ENCODE measurements at regions not wholly inside any gene's neighbourhood (a gene's known extent, or its start where the extent isn't known, plus 50 kb on each side); places are given as distances from the start of the nearest gene placed in this dataset.

GRCh38 chr7:94314413-94315410, 80.0 kb upstream of the COL1A2 start:
- peak overlapping the region; percentile 33; the same call in 1 of the 2 replicates for H3K4me2 ChIP-seq (ENCODE audit: low read depth, low read length)
- H4K5ac ChIP-seq (ENCODE audit: low read depth, low read length) = no peak overlapping the region; the same call in 1 of the 2 replicates
- POLR2A ChIA-PET (ENCODE audit: unreplicated experiment) = interaction anchor here (0.6 to 1.6 kb wide), 2 partner anchors 60 to 81 kb away, joined by 3 to 5 read pairs; partner anchors contain the start of gene COL1A2
- peak overlapping the region; percentile 40; the same call in 1 of the 2 replicates for H3K14ac ChIP-seq (replicated peaks; ENCODE audit: low read depth, low read length)
- intact Hi-C loops (cut with micrococcal nuclease) = loop anchor here (2.0 kb wide), 1 partner anchor 16 kb away; no protein-coding TSS in a partner anchor
- H3K23ac ChIP-seq (ENCODE audit: low read depth, low read length) = no peak overlapping the region
- H2AK5ac ChIP-seq (ENCODE audit: low read depth, low read length) = no peak overlapping the region
- in situ Hi-C loops (cut with MboI; ENCODE audit: low sequenced_read_pairs) = no loop called here
- no peaks in the 10 kb centered on the region for H3K9me1 ChIP-seq (ENCODE audit: insufficient read depth, low read length)
- 0 out of 2 replicates have a peak overlapping the region, but pooled peaks have one; percentile 8 for H2BK120ac ChIP-seq (ENCODE audit: low read depth, low read length)
- CTCF ChIA-PET = no interaction called here
- H3K27me3 ChIP-seq (ENCODE audit: control insufficient read depth, insufficient read depth, low read length) = no peaks in the 10 kb centered on the region
- H3K4me1 ChIP-seq (ENCODE audit: control insufficient read depth, insufficient read depth, low read length) = peaks cover 3% of the 10 kb centered on the region
- no peak overlapping the region for H3K4me3 ChIP-seq (ENCODE audit: insufficient read depth, low read depth, low read length)
- no peak overlapping the region for H3K9ac ChIP-seq (ENCODE audit: low read depth, low read length)
- no peaks in the 10 kb centered on the region for H3K79me1 ChIP-seq (ENCODE audit: low read depth in 1 of 2, low read length in 2 of 2)
- BruUV-seq (replicated peaks) = no TSS peak
- H3K56ac ChIP-seq (ENCODE audit: extremely low read depth, insufficient read depth, low read length) = no peak overlapping the region
- DNase-seq (peak; percentile 53), ATAC-seq (ENCODE audit: low read depth) (peak; percentile 37)
- no peaks in the 10 kb centered on the region for H4K20me1 ChIP-seq (ENCODE audit: insufficient read depth, low read length)
- H2BK20ac ChIP-seq (ENCODE audit: low read depth, low read length) = no peak overlapping the region
- WGBS, 2 experiments (ENCODE audit: extremely low coverage in 2 of 2, insufficient read length in 1 of 2) = 100% methylated on average over 1 of the region's 5 CpGs; no CpG with 5 or more reads in 1 of the 2 experiments
- no peak overlapping the region for H2BK15ac ChIP-seq (ENCODE audit: low read depth, low read length)
- H4K91ac ChIP-seq (ENCODE audit: insufficient read depth, low read depth, low read length) = no peak overlapping the region
- peak overlapping the region in 1 of 2 experiments; percentile 30; a peak in 1 of 4 replicates for H4K8ac ChIP-seq (ENCODE audit: low read depth in 2 of 2, low read length in 2 of 2)
- no peak overlapping the region; the same call in 1 of the 2 replicates for H3K18ac ChIP-seq (ENCODE audit: low read depth, low read length)
- H3K9me3 ChIP-seq (ENCODE audit: control insufficient read depth, insufficient read depth, low read length) = no peaks in the 10 kb centered on the region; the same call in 1 of the 2 replicates
- dilution Hi-C loops (cut with HindIII; ENCODE audit: low sequenced_read_pairs, unreplicated experiment) = no loop called here
- H3K36me3 ChIP-seq (ENCODE audit: control insufficient read depth, insufficient read depth, low read length) = no peaks in the 10 kb centered on the region
- peak overlapping the region; percentile 36; the same call in 1 of the 2 replicates for H3K4ac ChIP-seq (ENCODE audit: low read depth, low read length)
- no peak overlapping the region for H2AFZ ChIP-seq (replicated peaks; ENCODE audit: low read length, poor library complexity)
- no peak overlapping the region for H2AK9ac ChIP-seq (replicated peaks; ENCODE audit: low read depth, low read length, poor library complexity)
- no peak overlapping the region for H3K27ac ChIP-seq (ENCODE audit: insufficient read depth, low read length)
- H2BK5ac ChIP-seq (ENCODE audit: low read depth, low read length, poor library complexity, severe bottlenecking) = peak overlapping the region; percentile 31
- TF ChIP-seq BHLHE40 (IDR thresholded peaks at IDR 0.05; ENCODE audit: low read depth, low read length) (no peak), NFE2L2 (IDR thresholded peaks at IDR 0.05; ENCODE audit: low read depth, low read length) (no peak), RAD21 (IDR thresholded peaks at IDR 0.05; ENCODE audit: low read length) (no peak), MAZ (IDR thresholded peaks at IDR 0.05; ENCODE audit: borderline replicate concordance, low read depth, low read length) (no peak), USF2 (IDR thresholded peaks at IDR 0.05; ENCODE audit: low read depth, low read length) (no peak), RCOR1 (IDR thresholded peaks at IDR 0.05; ENCODE audit: insufficient replicate concordance, low read length) (no peak), MAFK (IDR thresholded peaks at IDR 0.05; ENCODE audit: low read depth, low read length) (no peak), MXI1 (IDR thresholded peaks at IDR 0.05; ENCODE audit: borderline replicate concordance, low read depth, low read length) (no peak), CTCF (conservative IDR thresholded peaks at IDR 0.05; ENCODE audit: low read depth, low read length) (no peak), ELK1 (IDR thresholded peaks at IDR 0.05; ENCODE audit: borderline replicate concordance, low read depth, low read length) (no peak), FOS (IDR thresholded peaks at IDR 0.05; ENCODE audit: low read depth, low read length) (no peak), CHD1 (IDR thresholded peaks at IDR 0.05; ENCODE audit: low read depth, low read length) (no peak), RFX5 (IDR thresholded peaks at IDR 0.05; ENCODE audit: low read depth, low read length) (no peak)

All from IMR-90 (cell line).